ENCODE measurements at regions not wholly inside any gene's neighbourhood (a gene's known extent, or its start where the extent isn't known, plus 50 kb on each side); places are given as distances from the start of the nearest gene placed in this dataset.

DNA sequence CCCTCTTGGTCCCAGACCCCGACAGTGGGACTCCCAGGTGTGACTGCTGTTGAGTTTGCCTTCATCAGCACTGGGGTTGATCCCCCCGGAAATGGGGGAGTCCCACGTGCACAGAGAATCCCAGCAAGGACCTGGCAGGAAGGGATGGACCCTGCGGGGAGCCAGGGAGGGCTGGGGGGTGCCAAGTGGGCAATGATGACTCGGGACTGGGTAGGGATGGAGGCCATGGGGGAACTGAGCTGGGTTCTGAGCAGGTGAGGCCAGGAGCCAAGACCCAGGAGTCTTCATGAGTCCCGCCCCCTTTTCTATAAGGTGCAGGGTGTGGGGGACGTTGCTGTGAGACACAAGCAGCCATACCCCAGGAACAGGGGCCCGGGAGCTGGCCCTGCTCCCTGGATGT lies 103.8 kb downstream of the CRYAA start:
- no peak overlapping the region for H3K4me3 ChIP-seq (ENCODE audit: low read depth, low read length)
- TF ChIP-seq, protein P1, sequence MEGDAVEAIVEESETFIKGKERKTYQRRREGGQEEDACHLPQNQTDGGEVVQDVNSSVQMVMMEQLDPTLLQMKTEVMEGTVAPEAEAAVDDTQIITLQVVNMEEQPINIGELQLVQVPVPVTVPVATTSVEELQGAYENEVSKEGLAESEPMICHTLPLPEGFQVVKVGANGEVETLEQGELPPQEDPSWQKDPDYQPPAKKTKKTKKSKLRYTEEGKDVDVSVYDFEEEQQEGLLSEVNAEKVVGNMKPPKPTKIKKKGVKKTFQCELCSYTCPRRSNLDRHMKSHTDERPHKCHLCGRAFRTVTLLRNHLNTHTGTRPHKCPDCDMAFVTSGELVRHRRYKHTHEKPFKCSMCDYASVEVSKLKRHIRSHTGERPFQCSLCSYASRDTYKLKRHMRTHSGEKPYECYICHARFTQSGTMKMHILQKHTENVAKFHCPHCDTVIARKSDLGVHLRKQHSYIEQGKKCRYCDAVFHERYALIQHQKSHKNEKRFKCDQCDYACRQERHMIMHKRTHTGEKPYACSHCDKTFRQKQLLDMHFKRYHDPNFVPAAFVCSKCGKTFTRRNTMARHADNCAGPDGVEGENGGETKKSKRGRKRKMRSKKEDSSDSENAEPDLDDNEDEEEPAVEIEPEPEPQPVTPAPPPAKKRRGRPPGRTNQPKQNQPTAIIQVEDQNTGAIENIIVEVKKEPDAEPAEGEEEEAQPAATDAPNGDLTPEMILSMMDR (conservative IDR thresholded peaks at IDR 0.05; ENCODE audit: low read depth, low read length), result no peak
- DNase-seq (ENCODE audit: low read depth), result no peak

GRCh38 chr21:43271452-43272020 lies 102.7 kb downstream of the CRYAA start:
- no peak for DNase-seq (ENCODE audit: low read depth)
- no peak overlapping the region for H3K4me3 ChIP-seq (ENCODE audit: low read depth, low read length)
- TF ChIP-seq, protein P1 (conservative IDR thresholded peaks at IDR 0.05; ENCODE audit: low read depth, low read length), result no peak

- H3K4me3 ChIP-seq (ENCODE audit: low read depth, low read length), result no peak overlapping the region
- TF ChIP-seq, protein P1 (conservative IDR thresholded peaks at IDR 0.05; ENCODE audit: low read depth, low read length), result no peak
Observed at GRCh38 chr21:43270800-43271301, 102.0 kb downstream of the CRYAA start.

DNA sequence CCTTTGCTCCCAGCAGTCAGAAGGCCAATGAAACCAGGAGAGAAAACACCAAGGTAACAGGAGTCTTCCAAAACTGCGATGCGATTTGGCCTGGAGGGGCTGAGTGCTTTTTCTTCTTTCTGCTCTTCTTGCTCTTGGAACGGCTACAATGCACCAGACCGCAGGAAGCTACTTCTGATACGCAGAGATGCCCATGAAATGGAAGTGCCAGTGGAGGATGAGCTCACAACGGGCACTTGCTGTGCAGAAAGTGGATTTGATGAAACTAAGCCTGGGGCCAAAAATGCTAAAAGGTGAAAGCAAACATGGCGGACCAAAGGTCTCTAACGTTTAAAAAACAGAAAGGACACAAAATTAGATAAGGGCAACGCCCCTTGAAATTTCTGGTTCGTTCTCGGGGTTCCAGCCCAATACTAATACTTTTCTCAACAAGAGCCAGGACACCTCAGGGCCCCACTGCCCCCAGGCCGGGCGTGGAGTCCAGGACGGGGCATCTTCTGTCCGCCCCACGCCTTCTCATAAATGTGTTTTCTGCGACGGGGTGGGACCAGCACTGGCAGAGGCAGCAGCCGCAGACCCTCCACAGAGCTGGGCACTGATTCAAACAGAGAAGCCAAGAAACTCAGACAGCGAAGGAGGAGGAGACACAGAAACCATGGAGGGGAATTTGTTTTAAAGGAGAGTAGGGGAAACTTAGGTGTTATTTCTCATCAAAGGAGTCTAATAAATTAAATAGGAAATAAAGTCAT lies 101.3 kb downstream of the CRYAA start:
- TF ChIP-seq, protein P1 (conservative IDR thresholded peaks at IDR 0.05; ENCODE audit: low read depth, low read length), result no peak
- no peak for DNase-seq (ENCODE audit: low read depth)
- H3K4me3 ChIP-seq (ENCODE audit: low read depth, low read length), result no peak overlapping the region

More at GRCh38 chr21:43270800-43271301, 102.0 kb downstream of the CRYAA start:
- DNase-seq (ENCODE audit: low read depth), result no peak

DNA sequence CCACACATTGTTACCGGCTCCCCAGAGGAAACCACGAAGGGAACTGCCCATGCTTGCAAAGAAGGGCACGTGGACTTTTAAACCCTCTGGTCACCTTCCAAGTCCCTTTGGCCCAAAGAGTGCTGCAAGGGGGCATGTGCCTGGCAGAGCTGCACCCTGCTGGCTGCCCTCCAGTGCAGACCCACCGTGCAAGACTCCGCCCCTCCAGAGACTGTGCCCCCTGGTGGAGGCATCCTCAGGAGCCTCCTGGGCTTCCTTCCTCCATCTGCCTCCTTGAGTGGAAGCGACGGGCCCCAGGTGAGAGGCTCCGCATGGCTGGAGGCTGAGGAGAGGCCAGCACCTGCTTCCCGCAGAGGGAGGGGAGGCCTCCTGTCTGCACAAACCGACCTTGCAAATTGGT lies 100.6 kb downstream of the CRYAA start:
- TF ChIP-seq, protein P1 (conservative IDR thresholded peaks at IDR 0.05; ENCODE audit: low read depth, low read length), result peak; percentile 42
- no peak for DNase-seq (ENCODE audit: low read depth)
- H3K4me3 ChIP-seq (ENCODE audit: low read depth, low read length), result no peak overlapping the region

GRCh38 chr21:43268804-43269186 lies 100.0 kb downstream of the CRYAA start:
- DNase-seq (ENCODE audit: low read depth), result no peak
- TF ChIP-seq, protein P1 (conservative IDR thresholded peaks at IDR 0.05; ENCODE audit: low read depth, low read length), result no peak

More at GRCh38 chr21:43268804-43269186, 100.0 kb downstream of the CRYAA start:
- H3K4me3 ChIP-seq (ENCODE audit: low read depth, low read length), result no peak overlapping the region

Measured in epithelial cell of proximal tubule (primary cell).